ENCODE measurements at regions not wholly inside any gene's neighbourhood (a gene's known extent, or its start where the extent isn't known, plus 50 kb on each side); places are given as distances from the start of the nearest gene placed in this dataset.

DNA sequence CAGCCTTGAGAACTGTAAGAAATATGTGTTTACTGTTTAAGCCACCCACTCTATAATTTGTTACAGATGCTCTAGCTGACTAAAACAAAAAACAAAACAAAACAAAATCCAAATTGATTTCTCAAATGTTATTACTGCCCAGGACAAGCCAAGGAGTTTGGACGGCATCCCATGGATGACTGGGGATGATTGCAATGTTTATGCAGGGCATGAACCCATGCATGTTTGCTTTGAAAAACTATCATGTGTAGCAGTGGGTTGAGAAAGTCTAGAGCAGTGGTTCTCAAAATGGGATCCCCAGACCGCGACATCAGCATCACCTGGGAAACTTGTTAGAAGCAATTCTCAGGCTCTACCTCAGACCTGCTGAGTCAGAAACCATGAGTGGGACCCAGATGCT lies 223.2 kb upstream of the PSMD7 start:
- ATAC-seq (ENCODE audit: low FRiP score), result no peak
- DNase-seq (ENCODE audit: low spot score), result no peak
- TF ChIP-seq, protein P1, sequence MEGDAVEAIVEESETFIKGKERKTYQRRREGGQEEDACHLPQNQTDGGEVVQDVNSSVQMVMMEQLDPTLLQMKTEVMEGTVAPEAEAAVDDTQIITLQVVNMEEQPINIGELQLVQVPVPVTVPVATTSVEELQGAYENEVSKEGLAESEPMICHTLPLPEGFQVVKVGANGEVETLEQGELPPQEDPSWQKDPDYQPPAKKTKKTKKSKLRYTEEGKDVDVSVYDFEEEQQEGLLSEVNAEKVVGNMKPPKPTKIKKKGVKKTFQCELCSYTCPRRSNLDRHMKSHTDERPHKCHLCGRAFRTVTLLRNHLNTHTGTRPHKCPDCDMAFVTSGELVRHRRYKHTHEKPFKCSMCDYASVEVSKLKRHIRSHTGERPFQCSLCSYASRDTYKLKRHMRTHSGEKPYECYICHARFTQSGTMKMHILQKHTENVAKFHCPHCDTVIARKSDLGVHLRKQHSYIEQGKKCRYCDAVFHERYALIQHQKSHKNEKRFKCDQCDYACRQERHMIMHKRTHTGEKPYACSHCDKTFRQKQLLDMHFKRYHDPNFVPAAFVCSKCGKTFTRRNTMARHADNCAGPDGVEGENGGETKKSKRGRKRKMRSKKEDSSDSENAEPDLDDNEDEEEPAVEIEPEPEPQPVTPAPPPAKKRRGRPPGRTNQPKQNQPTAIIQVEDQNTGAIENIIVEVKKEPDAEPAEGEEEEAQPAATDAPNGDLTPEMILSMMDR (IDR thresholded peaks at IDR 0.05), result no peak

DNA sequence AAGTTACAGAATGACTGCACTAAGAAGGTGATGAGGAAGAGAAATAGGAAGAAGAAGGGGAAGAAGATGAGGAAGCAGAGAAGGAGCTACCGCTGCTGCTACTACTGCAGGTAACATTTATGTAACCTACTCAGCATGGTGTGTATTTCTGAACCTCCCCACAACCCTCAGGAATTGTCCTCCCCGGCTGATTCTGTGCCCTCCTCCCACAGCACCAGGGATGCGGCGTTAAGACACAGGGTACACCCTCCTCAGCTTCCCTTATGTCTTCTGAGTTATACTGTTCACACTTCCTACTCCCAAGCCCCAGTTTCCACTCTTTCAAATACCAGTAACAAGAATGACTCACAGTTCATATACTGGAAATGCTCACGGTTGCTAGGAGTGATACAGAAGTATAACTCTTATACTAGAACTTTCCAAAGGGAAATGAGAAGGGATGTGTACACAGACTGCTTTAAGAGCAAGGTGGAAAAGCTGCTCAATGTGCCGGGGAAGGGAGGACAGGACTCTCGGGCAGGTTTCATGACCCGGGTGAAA lies 224.5 kb upstream of the PSMD7 start:
- TF ChIP-seq, protein P1 (IDR thresholded peaks at IDR 0.05), result no peak
- ATAC-seq (ENCODE audit: low FRiP score), result no peak
- DNase-seq (ENCODE audit: low spot score), result no peak

DNA sequence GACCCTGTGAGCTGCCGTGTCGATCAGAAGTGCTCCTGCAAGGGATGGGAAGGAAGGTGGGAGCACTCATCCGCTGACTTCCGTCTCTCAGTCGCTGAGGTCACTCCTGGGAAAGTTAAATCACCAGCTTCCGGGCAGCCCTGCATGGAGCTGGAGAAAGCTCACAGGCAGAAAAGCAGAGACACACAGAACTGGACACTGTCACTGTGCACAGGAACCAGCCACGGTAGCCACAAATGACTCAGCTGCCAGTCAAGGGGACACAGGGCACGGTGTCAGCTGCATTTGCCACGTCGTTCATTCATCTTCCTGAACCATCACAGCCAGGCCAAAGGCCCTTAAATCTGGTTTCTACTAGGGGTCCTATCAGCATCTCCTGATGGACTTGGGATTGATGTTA lies 226.4 kb upstream of the PSMD7 start:
- TF ChIP-seq, protein P1 (IDR thresholded peaks at IDR 0.05), result no peak
- DNase-seq (ENCODE audit: low spot score), result no peak
- no peak for ATAC-seq (ENCODE audit: low FRiP score)

DNA sequence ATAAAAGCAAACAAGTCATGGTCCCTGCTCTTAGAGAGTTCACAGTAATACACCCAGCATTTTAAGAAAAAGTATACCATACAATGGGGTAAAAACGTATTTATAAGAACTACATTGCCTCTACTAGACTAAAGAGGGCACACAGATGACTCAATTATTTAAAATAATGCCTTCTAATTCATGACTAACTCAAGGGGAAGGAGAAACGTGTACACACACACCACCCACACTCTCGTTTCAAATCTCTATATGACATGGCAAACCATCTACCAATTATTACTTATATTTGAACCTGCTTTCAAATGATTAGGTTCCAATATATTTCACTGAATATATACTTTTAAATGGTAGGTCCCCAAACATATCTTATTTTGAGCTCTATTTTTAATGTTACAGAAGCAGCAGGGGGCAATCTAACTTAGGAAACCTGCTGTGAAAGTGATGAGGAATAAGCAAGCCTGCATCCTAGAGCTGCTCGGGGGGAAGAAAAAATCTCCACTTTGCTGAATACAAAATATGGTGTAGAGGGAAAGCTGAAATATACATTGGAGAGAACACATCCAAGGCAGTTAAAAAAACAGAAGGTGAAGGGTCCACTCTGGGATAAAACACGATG lies 232.4 kb upstream of the PSMD7 start:
- TF ChIP-seq, protein P1 (IDR thresholded peaks at IDR 0.05), result no peak
- ATAC-seq (ENCODE audit: low FRiP score) (no peak), DNase-seq (ENCODE audit: low spot score) (no peak)

DNA sequence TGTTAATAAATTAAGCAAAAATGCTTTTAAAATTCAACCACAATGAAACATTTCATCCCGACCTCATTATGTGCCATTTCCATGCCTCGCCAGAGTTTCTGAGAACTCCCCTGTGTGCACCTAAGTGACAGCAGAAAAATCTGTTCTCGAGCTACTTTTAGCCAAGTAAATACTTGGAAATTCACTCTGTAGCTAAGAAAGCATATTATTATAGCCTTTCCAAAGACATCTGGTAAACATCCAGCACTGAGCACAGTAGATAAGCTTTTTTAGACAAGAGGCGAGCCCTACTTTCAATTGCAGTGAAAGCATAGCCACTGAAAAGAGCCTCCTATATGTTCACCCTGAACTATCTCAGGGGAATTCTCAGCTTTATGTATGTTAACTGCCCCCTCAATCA lies 242.8 kb upstream of the PSMD7 start:
- ATAC-seq (ENCODE audit: low FRiP score) (no peak), DNase-seq (ENCODE audit: low spot score) (no peak)
- TF ChIP-seq, protein P1 (IDR thresholded peaks at IDR 0.05), result no peak

DNA sequence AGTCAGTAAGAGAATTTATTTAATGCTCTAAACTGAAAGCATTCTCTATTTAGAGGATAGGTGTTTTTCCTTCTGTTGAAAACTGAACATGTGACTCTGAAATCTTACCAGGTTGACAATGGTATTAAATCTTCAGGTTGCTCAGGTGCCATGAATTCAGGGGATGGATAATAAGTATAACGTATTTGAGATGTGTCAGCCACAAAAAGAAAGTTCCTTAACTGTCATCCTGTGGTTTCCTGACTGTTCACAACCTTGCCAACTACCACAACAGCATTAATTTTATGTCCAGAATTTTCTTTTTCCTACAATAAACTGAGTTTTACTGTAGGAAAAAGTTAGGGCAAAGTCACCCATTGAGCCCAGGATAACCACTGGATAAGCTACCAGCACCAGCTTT lies 243.3 kb upstream of the PSMD7 start:
- DNase-seq (ENCODE audit: low spot score), result no peak
- ATAC-seq (ENCODE audit: low FRiP score), result no peak
- TF ChIP-seq, protein P1 (IDR thresholded peaks at IDR 0.05), result no peak

DNA sequence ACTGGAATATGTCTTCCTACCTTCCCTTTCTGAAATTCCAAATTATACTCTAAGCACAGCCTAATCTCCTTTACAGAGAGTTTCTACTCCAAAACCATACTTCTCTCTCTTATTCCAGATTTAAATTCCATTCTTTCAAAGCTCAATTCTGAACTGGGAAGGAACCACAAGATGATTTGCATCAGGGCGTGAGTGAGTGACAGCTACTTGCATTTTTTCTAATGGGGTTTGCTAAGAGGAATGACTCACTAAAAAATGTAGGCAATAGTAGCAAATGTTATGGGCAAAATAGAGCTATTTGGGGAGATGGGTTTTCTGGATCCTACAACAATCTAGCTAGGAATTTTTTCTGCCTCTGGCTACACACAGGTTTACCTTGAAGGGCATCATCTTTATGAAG lies 244.6 kb upstream of the PSMD7 start:
- ATAC-seq (ENCODE audit: low FRiP score) (no peak), DNase-seq (ENCODE audit: low spot score) (no peak)
- TF ChIP-seq, protein P1 (IDR thresholded peaks at IDR 0.05), result no peak

Measured in omental fat pad (tissue), 3 donors.